ENCODE measurements at regions not wholly inside any gene's neighbourhood (a gene's known extent, or its start where the extent isn't known, plus 50 kb on each side); places are given as distances from the start of the nearest gene placed in this dataset.

GRCh38 chr10:128924918-128925317, 542.1 kb upstream of the MGMT start:
- DNase-seq (ENCODE audit: low read depth, low spot score), result no peak

- no peak for DNase-seq (ENCODE audit: low read depth, low spot score)
Measured at GRCh38 chr10:128926711-128927110, 540.3 kb upstream of the MGMT start.

GRCh38 chr10:128927497-128928161, 539.4 kb upstream of the MGMT start:
- DNase-seq (ENCODE audit: low read depth, low spot score), result peak; percentile 75

- DNase-seq (ENCODE audit: low read depth, low spot score), result no peak
Measured at GRCh38 chr10:128928231-128928836, 538.7 kb upstream of the MGMT start.

- no peak for DNase-seq (ENCODE audit: low read depth, low spot score)
Measured at GRCh38 chr10:128929131-128929530, 537.9 kb upstream of the MGMT start.

- no peak for DNase-seq (ENCODE audit: low read depth, low spot score)
Measured at GRCh38 chr10:128929767-128930166, 537.3 kb upstream of the MGMT start.

- DNase-seq (ENCODE audit: low read depth, low spot score), result no peak
Measured at GRCh38 chr10:128930515-128930914, 536.5 kb upstream of the MGMT start.

GRCh38 chr10:128932071-128932820, 534.8 kb upstream of the MGMT start:
- no peak for DNase-seq (ENCODE audit: low read depth, low spot score)

GRCh38 chr10:128934492-128934891, 532.5 kb upstream of the MGMT start:
- DNase-seq (ENCODE audit: low read depth, low spot score), result no peak

- no peak for DNase-seq (ENCODE audit: low read depth, low spot score)
Measured at GRCh38 chr10:128936392-128936791, 530.6 kb upstream of the MGMT start.

- DNase-seq (ENCODE audit: low read depth, low spot score), result no peak
Measured at GRCh38 chr10:128938558-128938957, 528.5 kb upstream of the MGMT start.

- DNase-seq (ENCODE audit: low read depth, low spot score), result no peak
Measured at GRCh38 chr10:128940081-128940480, 527.0 kb upstream of the MGMT start.

- DNase-seq (ENCODE audit: low read depth, low spot score), result no peak
Measured at GRCh38 chr10:128943111-128943510, 523.9 kb upstream of the MGMT start.

- no peak for DNase-seq (ENCODE audit: low read depth, low spot score)
Measured at GRCh38 chr10:128945398-128945797, 521.6 kb upstream of the MGMT start.

GRCh38 chr10:128950159-128950915, 516.7 kb upstream of the MGMT start:
- no peak for DNase-seq (ENCODE audit: low read depth, low spot score)

GRCh38 chr10:128950916-128951275, 516.1 kb upstream of the MGMT start:
- no peak for DNase-seq (ENCODE audit: low read depth, low spot score)

- DNase-seq (ENCODE audit: low read depth, low spot score), result no peak
Measured at GRCh38 chr10:128952856-128953255, 514.2 kb upstream of the MGMT start.

- DNase-seq (ENCODE audit: low read depth, low spot score), result no peak
Measured at GRCh38 chr10:128956149-128956548, 510.9 kb upstream of the MGMT start.

GRCh38 chr10:128957221-128957620, 509.8 kb upstream of the MGMT start:
- no peak for DNase-seq (ENCODE audit: low read depth, low spot score)

GRCh38 chr10:128958834-128959690, 508.0 kb upstream of the MGMT start:
- DNase-seq (ENCODE audit: low read depth, low spot score), result no peak

- no peak for DNase-seq (ENCODE audit: low read depth, low spot score)
Measured at GRCh38 chr10:128959746-128960145, 507.3 kb upstream of the MGMT start.

Data from ELF-1 (cell line).